GM12878 (cell line): ENCODE measurements at regions not wholly inside any gene's neighbourhood (a gene's known extent, or its start where the extent isn't known, plus 50 kb on each side); places are given as distances from the start of the nearest gene placed in this dataset.

Experiments
- ATAC-seq: fragments of 200-7000 bp; cut with Tn5 transposase; 3 replicates; pipeline ENCODE4 v1.9.1; 2020; ENCODE audit warnings: mild to moderate bottlenecking, moderate library complexity
- BruUV-seq: library from RNA; stranded (reverse); fragments of 400-500 nt; replicated peaks from 2 replicates; lab custom pipeline; 2021; lab: Mats Ljungman, UMichigan
- CTCF ChIA-PET: fragments of 300-600 bp; sonication (Branson Sonifier 250); formaldehyde crosslinking; extraction: SDS; loops from one replicate; lab custom pipeline; 2021; ENCODE audit warnings: inconsistent platforms; lab: Yijun Ruan, JAX
- POLR2A ChIA-PET: fragments of 350-600 bp; formaldehyde crosslinking; extraction: SDS; loops from one replicate; lab custom pipeline; 2021; ENCODE audit warnings: inconsistent platforms; lab: Charles Lee
- RAD21 ChIA-PET: fragments of 300-600 bp; sonication (Branson Sonifier 250); formaldehyde crosslinking; loops from one replicate; lab custom pipeline; 2023; ENCODE audit warnings: antibody characterized with exemption; ENCODE audit not compliant: unreplicated experiment; lab: Charles Lee
- SMC1A ChIA-PET: fragments of 300-600 bp; sonication (Branson Sonifier 250); formaldehyde crosslinking; loops from one replicate; lab custom pipeline; 2023; ENCODE audit not compliant: unreplicated experiment, uncharacterized antibody; lab: Charles Lee
- DNase-seq: peaks from one replicate; pipeline ENCODE4 v3.0.0-alpha.2; 2011; ENCODE audit warnings: low read depth, low spot score
- FAIRE-seq: peaks from 3 replicates; lab custom pipeline; 2011; peaks lifted over from hg19 to GRCh38; lab: Jason Lieb, UNC
- H2AFZ ChIP-seq: 2 replicates; pipeline ENCODE4 v1.6.0; 2011; ENCODE audit warnings: low read depth, low read length, control low read depth; ENCODE audit not compliant: control insufficient read depth
- H3K27ac ChIP-seq: 2 replicates; pipeline ENCODE4 v1.5.1; 2011; ENCODE audit warnings: control low read depth; ENCODE audit not compliant: control insufficient read depth, insufficient read depth
- H3K27me3 ChIP-seq, 2 experiments: replicated peaks in 1 of 2; 2 replicates each; pipeline versions ENCODE4 v1.6.0 to v1.6.1; 2011; ENCODE audit warnings: low read length in 1 of 2; ENCODE audit not compliant: control insufficient read depth in 2 of 2, insufficient read depth in 2 of 2
- H3K36me3 ChIP-seq, 2 experiments: 2 replicates each; pipeline ENCODE4 v1.5.1; 2011; ENCODE audit warnings: low read length in 1 of 2; ENCODE audit not compliant: control insufficient read depth in 2 of 2, insufficient read depth in 2 of 2
- H3K4me1 ChIP-seq: 2 replicates; pipeline ENCODE4 v1.6.1; 2011; ENCODE audit warnings: mild to moderate bottlenecking, low read length, moderate library complexity, mixed read lengths; ENCODE audit not compliant: control insufficient read depth, insufficient read depth
- H3K4me2 ChIP-seq: 2 replicates; pipeline ENCODE4 v1.6.0; 2011; ENCODE audit warnings: control low read depth; ENCODE audit not compliant: control insufficient read depth, insufficient read depth
- H3K4me3 ChIP-seq: fragments of 200-600 bp; sonication (generic); 2 replicates; pipeline ENCODE4 v1.5.1; 2016
- H3K79me2 ChIP-seq: 2 replicates; pipeline ENCODE4 v1.6.0; 2011; ENCODE audit warnings: low read length; ENCODE audit not compliant: control insufficient read depth, insufficient read depth
- H3K9ac ChIP-seq: 2 replicates; pipeline ENCODE4 v1.8.0; 2011; ENCODE audit warnings: low read length, control low read depth, mixed read lengths; ENCODE audit not compliant: control insufficient read depth, insufficient read depth
- H3K9me3 ChIP-seq: replicated peaks from 3 replicates; pipeline ENCODE4 v1.5.1; 2011; ENCODE audit warnings: mild to moderate bottlenecking, low read length; ENCODE audit not compliant: control insufficient read depth, insufficient read depth
- H4K20me1 ChIP-seq: 2 replicates; pipeline ENCODE4 v1.6.0; 2011; ENCODE audit not compliant: control insufficient read depth, insufficient read depth
- CUX1 ChIP-seq: IDR thresholded peaks from 2 replicates; pipeline ENCODE4 v1.6.1; 2012; ENCODE audit warnings: improper control_type of control experiment, low read depth, low read length; ENCODE audit not compliant: insufficient replicate concordance
- FOXK2 ChIP-seq: fragments of 450-650 bp; IDR thresholded peaks from 2 replicates; pipeline ENCODE4 v1.6.1; 2017; ENCODE audit warnings: mild to moderate bottlenecking, moderate library complexity
- GATAD2B ChIP-seq: fragments of 450-650 bp; conservative IDR thresholded peaks from 2 replicates; pipeline ENCODE4 v1.6.1; 2017; ENCODE audit warnings: low read depth, mild to moderate bottlenecking, moderate library complexity
- RUNX3 ChIP-seq: IDR thresholded peaks from 2 replicates; pipeline ENCODE4 v1.6.1; 2012; ENCODE audit warnings: low read length, inconsistent platforms
- TCF3 ChIP-seq: IDR thresholded peaks from 2 replicates; pipeline ENCODE4 v1.6.1; 2012; ENCODE audit warnings: low read depth, mild to moderate bottlenecking, low read length, borderline replicate concordance; ENCODE audit not compliant: insufficient read depth
- WGBS: methylation state at CpG from one replicate; pipeline ENCODE4 v1.1.6; 2016; ENCODE audit warnings: low lambda C conversion rate; ENCODE audit not compliant: insufficient replicate concordance, insufficient coverage; ENCODE audit errors: missing lambda C conversion rate; 5-methylcytosine and 5-hydroxymethylcytosine counted together
- in situ Hi-C: fragments of 300-500 bp; cut with MboI; formaldehyde crosslinking; loops from 9 replicates; pipeline ENCODE4 v1.14.3; 2018; ENCODE audit warnings: mixed read lengths
- intact Hi-C: fragments of 100-400 bp; cut with micrococcal nuclease; formaldehyde crosslinking; loops from one replicate; pipeline ENCODE4 v1.14.2; 2022; ENCODE audit not compliant: unreplicated experiment

DNA sequence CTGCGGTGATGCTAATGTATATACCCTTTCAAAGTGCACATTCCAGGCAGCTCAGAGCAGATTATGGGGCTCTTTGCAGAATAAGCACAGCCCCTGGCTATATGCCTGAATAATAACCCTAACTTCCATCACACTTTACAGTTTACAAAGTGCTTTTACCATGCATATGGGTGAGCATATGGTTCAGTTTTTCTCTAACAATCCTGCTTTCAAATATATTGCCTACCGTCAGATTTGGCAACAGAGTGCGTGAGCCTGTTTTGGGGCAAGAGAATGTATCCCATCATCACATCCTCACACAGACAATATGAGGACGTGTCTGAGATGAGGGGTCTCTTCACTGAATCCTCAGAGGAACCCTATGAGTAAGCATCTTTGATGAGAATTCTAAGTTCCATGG, 162.8 kb upstream of the VCX start (continued):
- TF ChIP-seq GATAD2B (no peak), CUX1 (no peak), TCF3 (no peak)

DNA sequence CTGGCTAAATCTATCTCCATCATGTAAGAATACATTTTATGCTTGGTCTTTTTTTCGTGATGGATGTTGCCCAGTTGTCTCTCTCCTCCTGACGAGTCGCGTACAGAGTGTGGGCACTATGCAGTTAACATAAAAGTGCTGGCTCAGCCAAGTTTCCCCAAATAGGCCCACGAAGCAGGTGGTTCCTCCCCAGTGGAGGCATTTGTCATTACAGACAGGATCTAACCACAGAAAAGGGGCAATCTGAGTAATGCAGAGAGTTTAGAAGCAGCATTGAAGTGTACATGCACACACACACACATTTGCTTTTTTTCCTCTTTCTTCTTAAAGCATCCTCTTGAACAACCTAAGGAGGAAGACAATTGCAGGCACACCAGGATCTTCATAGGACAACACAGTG, 188.7 kb upstream of the VCX start:
- no peaks in the 10 kb centered on the region for H3K27me3 ChIP-seq
- no peak overlapping the region for H3K27ac ChIP-seq
- ChIA-PET RAD21 (no interaction called here), SMC1A (no interaction called here), CTCF (no interaction called here), POLR2A (no interaction called here)
- no peaks in the 10 kb centered on the region for H4K20me1 ChIP-seq
- no peak overlapping the region for H3K4me2 ChIP-seq
- no peaks in the 10 kb centered on the region for H3K79me2 ChIP-seq
- ATAC-seq = no peak
- BruUV-seq = no TSS peak
- H3K9ac ChIP-seq = no peak overlapping the region
- H3K36me3 ChIP-seq = no peaks in the 10 kb centered on the region
- no peak overlapping the region for H2AFZ ChIP-seq
- DNase-seq = no peak
- in situ Hi-C loops = no loop called here
- H3K4me3 ChIP-seq = no peak overlapping the region
- H3K4me1 ChIP-seq = no peaks in the 10 kb centered on the region
- no peak for FAIRE-seq
- peak; percentile 34 for TF ChIP-seq RUNX3
- no peak for TF ChIP-seq FOXK2
- H3K9me3 ChIP-seq = no peaks in the 10 kb centered on the region; the same call in 2 of the 3 replicates
- intact Hi-C loops = no loop called here
- 0% methylated on average over 5 of the region's 5 CpGs for WGBS
